ENCODE measurements at regions not wholly inside any gene's neighbourhood (a gene's known extent, or its start where the extent isn't known, plus 50 kb on each side); places are given as distances from the start of the nearest gene placed in this dataset.

DNA sequence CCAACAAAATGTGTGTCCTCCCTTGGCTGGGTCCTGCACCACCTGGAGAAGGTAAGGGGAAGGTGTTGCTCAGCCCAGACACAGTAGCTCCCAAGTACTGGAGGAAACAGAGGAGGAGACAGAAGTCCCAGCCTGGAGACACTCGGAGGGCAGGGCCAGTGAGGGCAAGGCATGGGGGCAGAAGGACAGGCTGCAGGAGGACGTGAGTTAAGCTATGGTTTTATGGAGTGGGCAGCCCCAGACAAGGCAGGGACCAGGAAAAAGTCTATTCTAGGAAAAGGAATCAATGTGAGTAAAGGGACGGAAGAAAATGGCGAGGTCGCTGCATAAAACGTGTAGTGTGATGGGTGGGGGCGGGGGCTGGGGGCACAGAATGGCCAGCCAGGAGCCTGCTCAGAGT, 210.1 kb upstream of the DIO3 start:
- TF ChIP-seq, protein P1, sequence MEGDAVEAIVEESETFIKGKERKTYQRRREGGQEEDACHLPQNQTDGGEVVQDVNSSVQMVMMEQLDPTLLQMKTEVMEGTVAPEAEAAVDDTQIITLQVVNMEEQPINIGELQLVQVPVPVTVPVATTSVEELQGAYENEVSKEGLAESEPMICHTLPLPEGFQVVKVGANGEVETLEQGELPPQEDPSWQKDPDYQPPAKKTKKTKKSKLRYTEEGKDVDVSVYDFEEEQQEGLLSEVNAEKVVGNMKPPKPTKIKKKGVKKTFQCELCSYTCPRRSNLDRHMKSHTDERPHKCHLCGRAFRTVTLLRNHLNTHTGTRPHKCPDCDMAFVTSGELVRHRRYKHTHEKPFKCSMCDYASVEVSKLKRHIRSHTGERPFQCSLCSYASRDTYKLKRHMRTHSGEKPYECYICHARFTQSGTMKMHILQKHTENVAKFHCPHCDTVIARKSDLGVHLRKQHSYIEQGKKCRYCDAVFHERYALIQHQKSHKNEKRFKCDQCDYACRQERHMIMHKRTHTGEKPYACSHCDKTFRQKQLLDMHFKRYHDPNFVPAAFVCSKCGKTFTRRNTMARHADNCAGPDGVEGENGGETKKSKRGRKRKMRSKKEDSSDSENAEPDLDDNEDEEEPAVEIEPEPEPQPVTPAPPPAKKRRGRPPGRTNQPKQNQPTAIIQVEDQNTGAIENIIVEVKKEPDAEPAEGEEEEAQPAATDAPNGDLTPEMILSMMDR (IDR thresholded peaks at IDR 0.05): no peak
- no peak for TF ChIP-seq POLR2A (IDR thresholded peaks at IDR 0.05)

All from vagina (tissue), 2 donors.